Dedifferentiated amniotic fluid mesenchymal stem cell (primary cell): ENCODE measurements at regions not wholly inside any gene's neighbourhood (a gene's known extent, or its start where the extent isn't known, plus 50 kb on each side); places are given as distances from the start of the nearest gene placed in this dataset.
"Not testable (repeated sequence)": the region's sequence is repeated elsewhere in the genome, so short reads cannot be mapped to it uniquely, and the experiment has no call there.

Experiments
- DNase-seq: peaks from one replicate; pipeline ENCODE4 v3.0.0-alpha.2; 2016; ENCODE audit errors: extremely low spot score

DNA sequence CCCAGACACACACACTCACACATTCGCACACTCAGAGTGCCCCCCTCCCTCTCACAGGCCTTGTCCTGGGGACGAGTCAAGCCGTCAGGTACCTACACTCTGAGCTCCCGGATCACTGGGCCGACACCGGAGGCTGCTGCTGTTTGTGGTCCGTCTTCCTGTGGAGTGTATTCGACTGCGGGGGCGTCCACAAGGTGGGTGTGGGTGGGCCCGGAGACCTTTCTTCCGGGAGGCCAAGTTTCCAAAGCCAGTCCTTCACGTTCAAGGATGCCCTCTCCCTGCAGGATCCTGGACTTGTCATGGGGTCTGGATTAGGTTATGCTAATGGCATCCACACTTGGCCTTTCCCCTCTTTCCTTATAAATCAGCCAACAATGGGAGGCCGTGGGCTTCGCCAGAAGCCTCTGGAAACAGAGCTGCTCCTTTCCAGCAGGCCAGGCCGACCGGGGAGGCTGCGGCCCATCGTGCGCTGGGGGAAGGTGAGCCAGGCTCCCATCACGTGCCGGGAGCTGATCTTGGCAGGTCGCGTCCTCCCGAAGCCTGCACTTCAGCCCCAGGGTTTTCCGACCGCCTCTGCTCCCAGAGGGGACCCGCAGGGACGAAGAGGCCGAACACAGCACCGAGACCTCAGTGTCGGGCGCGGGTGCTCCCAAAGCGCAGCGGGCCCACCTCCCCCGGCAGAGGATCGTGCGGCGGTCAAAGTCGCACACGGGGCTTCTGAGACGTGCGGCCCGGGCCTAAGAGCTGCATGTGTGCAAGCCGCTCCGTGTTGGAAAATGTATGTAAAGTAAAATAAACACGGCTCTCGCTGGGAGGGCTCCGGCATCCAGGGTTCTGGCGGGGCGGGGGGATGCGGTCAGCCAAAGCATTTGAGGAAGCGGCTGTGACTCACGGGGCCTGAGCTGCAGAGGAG lies 196.5 kb upstream of the ZNF469 start:
- peak; percentile 66 for DNase-seq

DNA sequence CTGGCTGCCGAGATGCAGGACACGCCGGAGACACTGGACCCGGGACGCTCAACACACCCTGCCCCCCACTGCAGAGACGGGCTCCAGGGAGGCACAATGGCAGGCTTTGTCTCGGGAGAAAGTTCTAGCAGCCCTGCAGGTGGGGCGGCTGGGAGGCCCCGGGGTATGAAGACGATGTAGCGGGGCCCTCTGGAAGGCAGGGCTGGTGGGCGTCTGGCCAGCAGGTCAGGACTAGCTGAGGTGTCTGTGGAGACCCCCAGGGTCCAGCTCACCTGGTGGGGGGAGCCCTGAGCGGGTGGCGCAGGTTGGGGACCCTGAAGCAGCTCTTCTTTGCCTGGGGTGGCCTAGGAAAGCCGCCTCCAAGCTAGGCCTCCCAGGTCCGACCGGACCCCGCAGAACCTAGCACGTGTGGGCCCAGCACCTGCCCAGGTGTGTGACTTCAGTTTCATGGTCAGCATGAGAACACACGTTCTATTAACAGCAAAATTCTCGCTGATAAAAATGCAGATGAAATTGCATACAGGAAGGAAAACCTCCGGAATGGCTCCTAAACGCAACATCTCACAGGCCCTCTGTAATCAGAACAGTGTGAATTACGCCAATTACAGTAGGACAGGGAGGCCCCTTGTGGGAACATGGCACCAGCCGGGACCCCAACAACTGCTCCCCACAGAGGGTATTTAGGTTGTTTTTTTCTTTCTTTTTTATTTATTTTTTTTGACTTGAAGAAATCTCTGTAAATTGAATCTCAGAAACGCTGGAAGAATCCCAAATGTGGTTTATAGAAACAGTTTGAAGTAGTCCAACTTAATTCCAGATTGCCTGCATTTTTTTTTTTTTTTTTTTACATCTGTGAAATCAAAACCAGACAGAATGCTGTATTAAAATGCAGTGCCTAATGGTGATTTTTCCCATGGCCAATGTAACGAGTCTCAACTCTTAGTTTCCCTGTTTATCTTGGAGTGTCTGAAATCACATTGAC lies 195.6 kb upstream of the ZNF469 start:
- peak; percentile 60 for DNase-seq

DNA sequence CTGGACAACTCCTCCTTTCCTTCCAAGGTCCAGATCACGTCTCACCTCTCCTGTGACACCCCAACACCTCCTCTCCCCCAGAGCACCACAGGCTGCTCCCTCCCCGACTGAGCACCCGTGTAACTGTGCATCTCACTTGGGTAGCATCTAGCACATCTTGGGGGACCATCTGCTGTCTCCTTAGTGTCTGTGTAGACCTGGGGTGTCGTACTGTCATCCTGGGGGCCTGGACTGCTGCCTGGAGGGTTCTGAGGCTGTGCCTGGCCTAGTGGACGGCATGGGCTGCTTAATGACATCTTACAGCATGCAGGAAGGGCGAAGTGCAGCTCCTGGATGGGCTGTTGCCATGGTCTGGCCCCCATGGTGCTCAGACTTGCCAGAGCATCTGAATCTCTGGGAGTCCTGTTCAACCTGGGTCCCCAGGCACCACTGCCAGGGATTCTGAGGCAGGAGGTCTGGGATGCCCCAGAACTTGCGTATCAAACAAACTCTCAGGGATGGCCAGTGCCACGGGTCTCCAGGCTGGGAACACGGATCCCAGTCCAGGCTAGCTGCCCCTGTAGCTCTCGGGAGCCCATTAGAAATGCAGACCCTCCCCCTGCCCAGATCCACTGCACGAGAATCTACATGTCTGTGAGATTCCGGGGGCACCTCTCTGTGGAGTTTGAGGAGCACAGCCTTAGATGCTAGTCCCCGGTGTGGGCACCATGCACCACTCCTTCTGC lies 194.4 kb upstream of the ZNF469 start:
- DNase-seq, result not testable (repeated sequence)

DNA sequence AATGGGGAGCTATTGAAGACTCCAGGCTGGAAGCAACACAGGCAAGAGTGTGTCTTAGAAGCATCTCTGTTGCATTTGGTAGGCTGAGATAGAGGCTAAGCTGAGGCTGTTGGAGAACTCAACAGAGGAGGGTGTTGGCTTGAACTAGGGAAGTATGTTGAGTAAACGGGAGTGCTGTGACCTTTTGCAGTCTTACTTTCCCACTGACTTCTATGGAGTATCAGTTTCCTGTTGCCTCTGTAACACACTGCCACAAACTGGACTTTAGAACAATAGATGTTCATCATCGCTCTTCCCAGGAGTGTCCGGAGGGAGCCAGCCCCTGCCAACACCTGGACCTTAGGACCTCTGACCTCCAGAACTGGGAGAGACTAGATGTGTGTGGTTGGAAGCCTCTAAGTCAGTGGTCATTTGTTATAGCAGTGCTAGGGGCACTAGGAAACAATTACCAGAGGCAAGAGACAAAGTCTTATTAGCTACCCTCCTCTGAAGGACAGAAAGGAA lies 192.1 kb upstream of the ZNF469 start:
- not testable (repeated sequence) for DNase-seq

DNA sequence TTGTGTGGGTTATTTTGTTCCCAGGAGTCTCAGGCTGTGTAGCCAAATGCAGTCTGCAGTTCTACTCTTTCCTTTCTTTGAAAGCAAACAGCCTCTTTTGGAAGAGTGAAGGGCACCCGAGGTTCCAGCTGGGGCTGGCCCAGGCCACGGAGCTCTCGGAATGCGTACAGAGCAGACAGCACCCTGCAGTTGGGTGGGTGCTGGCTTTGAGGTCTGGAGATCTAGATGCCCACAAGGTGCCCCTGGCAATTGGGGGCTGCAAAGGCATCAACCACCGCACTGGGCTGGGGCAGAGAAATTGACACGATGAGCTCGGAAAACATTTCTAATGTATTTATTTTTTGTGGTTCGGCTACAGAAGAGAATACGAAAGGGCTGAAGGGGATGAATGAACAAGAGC lies 191.6 kb upstream of the ZNF469 start:
- DNase-seq, result not testable (repeated sequence)

DNA sequence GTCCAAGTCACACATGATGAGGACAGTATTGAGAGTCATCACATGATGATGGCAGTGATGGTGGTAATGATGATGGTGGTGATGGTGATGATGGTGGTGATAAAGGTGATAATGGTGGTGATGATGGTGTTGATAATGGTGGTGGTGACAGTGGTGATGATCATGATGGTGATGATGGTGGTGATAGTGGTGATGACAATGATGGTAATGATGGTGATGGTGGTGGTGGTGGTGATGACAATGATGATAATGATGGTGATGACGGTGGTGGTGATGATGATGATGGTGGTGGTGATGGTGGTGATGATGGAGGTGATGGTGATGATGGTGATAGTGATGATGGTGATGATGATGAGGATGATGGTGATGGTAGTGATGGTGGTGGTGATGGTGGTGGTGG lies 190.2 kb upstream of the ZNF469 start:
- DNase-seq, result no peak

DNA sequence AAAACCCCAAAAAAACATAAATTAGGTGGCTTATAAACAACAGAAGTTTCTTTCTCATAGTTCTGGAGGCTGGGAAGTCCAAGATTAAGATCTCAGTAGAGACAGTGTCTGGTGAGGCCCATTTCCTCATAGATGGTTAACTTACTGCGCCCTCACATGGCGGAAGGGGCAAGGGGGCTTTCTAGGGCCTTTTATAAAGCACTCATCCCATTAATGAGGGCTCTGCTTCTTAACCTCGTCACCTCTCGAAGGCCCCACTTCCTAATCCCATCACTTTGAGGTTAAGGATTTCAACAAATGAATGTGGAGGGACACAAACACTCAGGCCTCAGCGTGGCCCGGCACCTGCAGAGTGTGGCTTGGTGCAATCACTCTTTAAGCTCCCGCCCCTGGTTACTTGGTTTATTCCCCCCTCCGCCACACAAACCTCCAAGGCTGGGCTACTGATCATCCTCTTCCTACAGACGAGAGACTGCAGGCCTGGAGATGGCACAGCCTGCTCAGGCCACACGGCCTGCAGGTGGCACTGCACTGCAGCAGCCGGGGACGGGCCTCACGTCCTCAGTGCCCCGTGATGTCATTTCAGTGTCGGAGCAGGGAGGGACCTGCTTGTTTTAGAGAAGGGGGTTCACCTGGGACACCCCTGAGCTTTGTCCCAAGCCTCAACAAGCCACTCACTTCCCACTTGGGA lies 188.9 kb upstream of the ZNF469 start:
- DNase-seq, result peak; percentile 47

DNA sequence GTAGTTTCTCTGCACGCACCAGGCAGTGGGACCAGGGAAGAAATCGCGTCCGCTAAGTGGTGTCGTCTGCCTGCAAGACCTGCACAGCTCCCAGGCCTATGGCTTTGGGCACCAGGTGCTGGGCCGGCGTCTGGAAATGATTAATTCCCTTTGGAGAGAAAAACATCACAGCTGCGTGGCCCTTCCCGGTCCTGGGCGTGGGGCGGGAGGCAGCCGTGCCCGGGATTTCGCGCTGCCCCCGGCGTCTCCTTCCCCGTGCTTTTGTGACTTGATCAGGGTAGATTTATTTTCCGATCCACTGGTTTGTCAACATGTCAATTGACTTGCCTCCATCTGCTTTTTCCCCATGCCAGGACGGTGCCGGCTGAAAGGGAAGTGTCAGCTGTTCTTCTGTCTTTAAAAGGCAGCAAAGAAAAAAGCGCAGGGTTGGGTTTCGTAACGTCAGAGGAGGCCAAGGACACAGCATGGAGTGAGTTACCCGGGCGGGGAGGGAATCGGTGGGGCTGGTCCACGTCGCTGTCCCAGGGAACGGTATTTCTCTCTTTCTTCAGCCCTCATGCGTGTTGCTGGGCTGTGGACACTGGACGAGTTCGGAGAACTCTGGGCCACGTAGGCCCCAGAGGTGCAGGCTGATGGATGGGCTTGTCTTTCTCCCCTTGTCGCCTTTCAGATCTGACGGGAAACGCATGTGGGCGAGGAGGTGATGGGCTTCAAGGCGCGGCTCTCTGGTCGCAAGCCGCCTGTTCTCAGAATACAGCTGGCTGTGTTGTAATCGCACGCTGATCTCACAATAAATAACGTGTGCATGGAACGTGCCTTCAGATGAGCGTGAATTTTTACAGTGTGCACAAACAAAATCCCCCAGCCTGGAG lies 188.1 kb upstream of the ZNF469 start:
- no peak for DNase-seq

DNA sequence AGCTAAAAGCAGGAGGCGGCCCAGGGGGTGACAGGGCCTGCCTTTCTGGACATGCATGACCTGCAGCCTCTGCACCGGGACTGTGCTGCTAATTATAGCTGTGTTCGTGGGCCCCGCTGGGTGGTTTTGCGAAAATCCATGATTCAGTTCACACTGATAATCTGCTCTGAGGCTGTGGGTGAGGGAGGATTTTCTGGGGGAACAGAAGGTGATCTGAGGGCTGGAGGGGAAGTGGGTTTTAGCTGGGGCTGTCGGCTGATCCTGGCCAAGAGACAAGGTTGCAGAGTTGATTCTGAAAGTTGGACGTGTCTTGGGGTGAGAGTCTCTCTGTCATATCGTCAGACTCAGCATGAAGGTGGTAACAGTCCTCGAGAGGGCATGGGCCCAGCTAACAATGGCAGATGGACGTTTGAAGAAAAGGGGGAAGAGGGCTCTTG lies 187.5 kb upstream of the ZNF469 start:
- DNase-seq, result no peak

DNA sequence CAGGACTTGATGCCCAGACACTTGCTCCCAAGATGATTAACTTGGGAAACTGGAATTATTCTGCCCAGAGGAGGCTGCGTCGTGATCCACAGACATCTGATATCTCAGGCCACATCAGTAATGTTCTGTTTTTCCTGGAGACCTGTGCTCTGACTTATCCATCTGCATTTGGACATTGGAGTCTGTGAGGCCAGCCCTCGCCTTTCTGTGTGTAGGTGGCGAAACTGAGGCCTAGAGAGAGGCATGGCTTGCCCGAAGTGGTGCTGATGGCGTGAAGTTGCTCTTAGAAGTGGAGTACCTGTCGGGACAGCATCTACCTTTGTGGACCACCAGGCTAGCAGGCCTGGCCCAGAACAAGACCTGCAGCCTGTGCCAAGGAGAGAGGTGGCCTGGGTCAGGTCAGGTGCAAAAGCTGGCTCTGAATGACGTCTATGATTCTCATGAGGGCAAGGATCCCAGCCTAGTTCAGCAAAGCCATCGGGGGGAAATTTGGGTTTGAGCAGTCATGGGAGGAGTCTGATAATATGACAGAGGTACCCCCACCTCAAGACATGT lies 186.8 kb upstream of the ZNF469 start:
- DNase-seq, result no peak

DNA sequence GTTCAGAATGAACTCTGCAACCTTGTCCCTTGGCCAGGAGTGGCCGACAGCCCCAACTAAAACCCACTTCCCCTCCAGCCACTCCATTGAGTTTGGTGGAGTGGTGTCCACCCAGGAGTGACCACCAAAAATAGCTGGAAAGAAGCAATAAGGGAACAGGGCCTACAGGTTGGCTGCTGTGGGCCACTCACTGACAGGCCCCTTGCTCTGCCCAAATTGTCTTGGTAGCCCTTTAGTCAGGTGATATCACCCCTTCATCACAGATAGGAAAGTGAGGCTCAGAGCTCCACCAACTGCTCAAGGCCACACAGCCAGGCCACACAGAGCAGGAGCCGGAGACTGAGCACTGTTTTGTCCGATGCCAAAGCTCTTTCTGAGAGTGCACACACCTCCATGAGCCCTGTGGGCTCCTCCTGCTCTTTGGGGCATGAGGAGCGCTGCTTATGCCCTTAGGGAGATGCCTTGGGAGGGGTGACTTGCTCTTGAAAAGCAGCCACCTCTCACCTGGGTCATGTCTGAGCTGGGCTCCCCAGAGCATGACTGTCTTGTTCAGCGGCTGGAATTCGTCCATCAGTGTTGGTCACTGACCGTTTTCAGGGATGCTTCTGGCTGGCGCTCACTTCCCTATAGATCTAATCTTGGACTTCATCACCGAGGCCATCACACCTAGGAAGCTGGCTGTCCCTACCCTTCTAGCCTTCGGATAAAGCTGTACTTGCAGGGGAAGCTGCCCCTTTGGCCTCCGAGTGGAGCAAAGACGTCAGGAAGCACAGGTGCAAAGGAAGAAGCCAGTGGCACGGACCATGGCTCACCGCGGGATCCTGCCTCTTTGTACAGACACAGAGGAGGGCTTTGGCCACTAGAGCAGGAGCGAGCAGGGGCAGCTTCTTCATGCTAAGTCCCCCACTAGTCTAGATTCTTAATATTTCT lies 186.0 kb upstream of the ZNF469 start:
- DNase-seq, result no peak

DNA sequence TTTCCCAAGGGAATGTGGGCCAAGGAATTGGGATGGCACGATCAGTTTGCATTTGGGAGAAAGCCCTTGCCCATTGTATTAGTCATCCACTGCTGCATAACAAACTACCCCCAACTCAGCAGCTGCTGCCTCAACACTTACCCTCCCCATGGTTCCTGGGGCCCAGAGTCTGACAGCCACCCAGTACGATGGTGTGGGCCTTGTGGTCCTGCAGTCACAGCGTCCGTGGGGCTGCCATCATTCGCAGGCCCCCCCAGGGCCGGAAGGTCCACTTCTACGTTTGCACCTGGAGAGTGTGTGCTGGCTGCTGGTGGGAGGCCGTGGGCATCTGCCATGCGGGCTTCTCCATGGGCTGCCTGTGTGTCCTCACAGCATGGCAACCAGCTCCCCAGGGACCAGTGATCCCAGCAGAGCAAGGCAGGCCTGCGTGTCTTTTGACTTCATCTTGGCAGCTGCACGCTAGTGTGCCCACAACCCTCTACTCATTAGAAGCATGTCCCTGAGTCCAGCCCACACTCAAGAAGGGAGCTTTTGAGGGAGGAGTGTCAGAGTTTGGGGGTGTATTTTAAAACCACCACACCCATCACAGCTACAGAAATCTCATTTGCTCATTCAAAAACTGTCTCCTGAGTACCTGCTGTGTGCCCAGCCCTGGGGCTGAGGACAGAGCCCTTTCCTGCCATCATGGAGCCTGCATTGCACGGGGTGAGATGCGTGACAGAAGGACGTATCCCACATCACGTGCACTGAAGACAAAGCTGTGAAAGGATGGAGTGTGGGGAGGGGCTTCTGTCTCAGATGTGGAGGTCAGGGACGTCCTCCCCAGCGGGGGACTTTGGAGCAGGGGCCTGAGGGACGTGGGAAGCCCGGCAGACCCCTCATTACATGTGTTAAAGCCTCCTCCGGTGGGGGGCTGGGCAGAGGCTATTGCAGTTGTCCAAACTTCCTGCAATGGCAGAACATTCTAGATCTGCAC lies 185.0 kb upstream of the ZNF469 start:
- DNase-seq, result no peak

DNA sequence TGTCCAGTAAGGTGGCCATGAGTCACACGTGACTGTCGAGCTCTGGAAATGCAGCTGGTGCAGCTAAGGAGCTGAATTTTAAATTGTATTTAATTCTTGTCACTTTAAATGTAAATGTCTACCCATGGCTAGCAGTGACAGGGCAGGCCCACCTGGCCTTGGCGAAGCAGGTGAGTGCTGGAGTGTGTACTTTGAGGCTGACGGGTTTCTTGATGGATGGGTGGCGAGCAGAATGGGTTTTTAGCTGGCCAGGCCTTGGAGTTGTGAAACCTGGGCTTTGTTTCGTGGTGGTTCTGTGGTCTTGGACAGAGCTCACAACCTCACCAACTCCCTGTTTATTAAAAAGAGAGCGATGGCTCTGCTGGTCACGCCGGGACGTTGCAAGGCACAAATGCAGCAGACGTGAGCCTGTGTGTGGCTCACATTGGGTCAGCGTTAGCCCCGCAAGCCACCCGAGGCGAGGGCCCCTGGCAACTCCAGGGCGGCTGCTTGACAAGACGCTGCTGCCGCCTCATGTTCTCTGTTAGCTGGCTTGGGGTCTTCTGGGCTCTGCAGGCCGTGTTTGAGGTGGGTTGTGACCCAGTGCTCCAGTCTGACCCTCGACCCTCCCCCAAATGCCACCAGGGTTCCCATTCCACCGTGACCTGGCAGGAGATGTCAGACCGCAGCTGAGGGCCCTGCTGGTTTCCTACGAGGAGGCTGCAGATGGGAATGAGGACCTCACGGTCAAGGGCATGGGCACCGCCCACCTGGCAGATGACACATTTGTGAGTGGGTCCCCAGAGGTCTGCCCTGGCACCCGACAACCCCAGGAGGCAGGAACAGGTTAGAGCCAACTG lies 184.1 kb upstream of the ZNF469 start:
- DNase-seq, result not testable (repeated sequence)

DNA sequence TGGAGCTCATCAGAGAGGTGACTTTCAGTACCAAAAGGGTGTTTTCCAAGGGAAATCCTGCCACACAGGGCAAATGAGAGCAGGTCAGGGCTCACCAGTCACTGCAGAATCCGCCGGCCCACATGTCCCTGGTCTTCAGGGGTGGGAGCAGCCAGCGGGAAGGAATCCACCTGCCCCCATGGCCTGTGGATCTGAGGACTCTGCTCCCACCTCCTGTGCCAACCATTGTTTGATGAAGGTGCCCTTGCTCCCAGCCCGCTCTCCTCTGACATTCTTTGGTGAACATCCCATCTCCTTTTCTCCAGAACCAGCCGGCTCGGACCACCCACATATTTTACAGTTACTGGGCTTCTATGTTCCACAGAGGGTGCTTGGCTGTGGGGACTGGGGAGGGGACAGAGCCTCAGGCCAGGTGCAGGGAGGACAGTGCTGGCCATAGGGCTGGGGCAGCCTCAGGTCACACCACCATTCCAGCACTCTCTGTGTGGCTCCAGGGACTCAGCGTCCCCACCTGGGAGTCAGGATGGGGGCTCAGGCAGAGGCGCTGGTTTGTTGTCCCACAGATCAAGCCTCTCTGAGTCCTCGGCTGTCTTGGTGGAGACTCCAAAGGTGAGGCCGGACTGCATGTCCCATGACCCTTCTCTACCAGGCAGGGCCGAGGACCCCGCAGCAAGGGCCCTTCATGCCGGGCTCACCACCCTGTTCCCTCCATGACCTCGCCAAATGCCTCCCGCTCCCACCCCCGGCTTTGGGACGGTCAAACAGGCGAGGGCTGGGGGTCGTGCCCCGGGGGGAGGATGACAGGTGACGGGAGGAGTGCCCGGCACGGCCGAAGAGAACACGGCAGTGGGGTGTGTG lies 183.2 kb upstream of the ZNF469 start:
- not testable (repeated sequence) for DNase-seq

DNA sequence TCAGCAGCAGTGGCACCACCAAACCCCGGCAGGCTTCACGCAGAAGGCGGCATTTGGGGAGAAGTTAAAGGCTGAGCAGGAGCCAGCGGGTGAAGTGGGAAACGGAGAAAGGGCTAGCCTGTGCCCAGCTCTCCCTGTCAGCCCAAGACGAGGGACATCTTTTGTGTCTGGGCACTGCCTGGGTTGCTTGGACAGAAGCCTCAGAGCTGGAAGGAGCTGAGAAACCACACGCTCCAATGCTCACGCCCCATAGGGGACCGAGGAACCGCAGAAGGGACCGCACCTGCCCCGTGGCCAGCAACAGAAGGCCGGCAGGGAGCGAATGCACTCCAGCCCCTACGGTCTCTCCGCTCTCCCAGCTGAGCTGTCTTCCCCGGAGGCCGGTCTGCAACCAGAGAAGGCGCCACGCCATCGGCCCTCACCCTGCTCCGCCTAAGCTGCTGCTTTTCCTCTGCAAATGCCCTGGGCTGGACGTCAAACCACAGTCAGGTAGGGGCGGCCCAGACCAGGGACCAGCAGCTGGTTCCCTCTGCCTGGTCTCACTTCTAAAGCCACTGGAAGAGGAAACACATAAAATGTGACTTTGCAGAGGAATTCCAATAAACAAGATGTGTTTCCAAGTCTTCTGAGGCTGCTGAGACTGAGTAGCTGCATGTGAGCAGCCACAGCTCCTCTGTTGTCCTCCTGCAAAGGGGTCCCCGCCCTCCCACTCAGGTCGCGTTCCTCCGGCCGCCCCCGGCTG lies 182.4 kb upstream of the ZNF469 start:
- DNase-seq, result not testable (repeated sequence)
